ENCODE measurements at regions not wholly inside any gene's neighbourhood (a gene's known extent, or its start where the extent isn't known, plus 50 kb on each side); places are given as distances from the start of the nearest gene placed in this dataset.

GRCh38 chr10:21075880-21076279 lies 178.8 kb upstream of the NEBL start:
- no peak for TF ChIP-seq CTCF (IDR thresholded peaks at IDR 0.05)
- TF ChIP-seq POLR2A (IDR thresholded peaks at IDR 0.05), result no peak
